PC-3 (cell line): ENCODE measurements at regions not wholly inside any gene's neighbourhood (a gene's known extent, or its start where the extent isn't known, plus 50 kb on each side); places are given as distances from the start of the nearest gene placed in this dataset.

Experiments
- CTCF ChIP-seq: fragments of 300-600 bp; sonication (generic); conservative IDR thresholded peaks from 2 replicates; pipeline ENCODE4 v1.5.1; 2017; ENCODE audit warnings: antibody characterized with exemption, low read depth, mild to moderate bottlenecking, low read length
- EZH2phosphoT487 ChIP-seq: fragments of 300-600 bp; sonication (generic); IDR thresholded peaks from 2 replicates; pipeline ENCODE4 v1.6.1; 2018; ENCODE audit warnings: mild to moderate bottlenecking, antibody characterized with exemption, low read length, borderline replicate concordance

GRCh38 chr12:12008232-12008850 is 62.4 kb upstream of the BCL2L14 start:
- TF ChIP-seq EZH2phosphoT487 (no peak), CTCF (peak; percentile 49)
